GM23338 (cell line): ENCODE measurements at regions not wholly inside any gene's neighbourhood (a gene's known extent, or its start where the extent isn't known, plus 50 kb on each side); places are given as distances from the start of the nearest gene placed in this dataset.

Experiments used
- ATAC-seq: fragments of 200-7000 bp; cut with Tn5 transposase; 3 replicates; pipeline ENCODE4 v1.9.1; 2020
- DNase-seq: peaks from one replicate; pipeline ENCODE4 v3.0.0-alpha.2; 2015; ENCODE audit warnings: low spot score
- H2AFZ ChIP-seq: fragments of 200-600 bp; sonication (generic); 2 replicates; pipeline ENCODE4 v1.8.0; 2016; ENCODE audit warnings: antibody characterized with exemption, mild to moderate bottlenecking, moderate library complexity
- H3F3A ChIP-seq: fragments of 200-600 bp; sonication (generic); replicated peaks from 2 replicates; pipeline ENCODE4 v1.8.0; 2017; ENCODE audit warnings: antibody characterized with exemption, mixed run types, low read depth
- H3K27ac ChIP-seq: fragments of 200-600 bp; sonication (generic); 2 replicates; pipeline ENCODE4 v1.6.1; 2016; ENCODE audit warnings: low read depth
- H3K27me3 ChIP-seq: fragments of 200-600 bp; sonication (generic); 2 replicates; pipeline ENCODE4 v1.8.0; 2016; ENCODE audit warnings: mild to moderate bottlenecking, mixed run types, moderate library complexity; ENCODE audit not compliant: insufficient read depth
- H3K36me3 ChIP-seq: fragments of 200-600 bp; sonication (generic); 2 replicates; pipeline ENCODE4 v1.8.0; 2016; ENCODE audit warnings: mild to moderate bottlenecking; ENCODE audit not compliant: insufficient read depth
- H3K4me1 ChIP-seq: fragments of 200-600 bp; sonication (generic); 2 replicates; pipeline ENCODE4 v1.8.0; 2016; ENCODE audit warnings: mild to moderate bottlenecking, moderate library complexity; ENCODE audit not compliant: insufficient read depth
- H3K4me2 ChIP-seq: fragments of 200-600 bp; sonication (generic); 2 replicates; pipeline ENCODE4 v1.7.1; 2017; ENCODE audit warnings: mixed run types
- H3K4me3 ChIP-seq: fragments of 200-600 bp; sonication (generic); 2 replicates; pipeline ENCODE4 v1.6.1; 2016; ENCODE audit warnings: mixed run types
- H3K79me2 ChIP-seq: fragments of 200-600 bp; sonication (generic); replicated peaks from 2 replicates; pipeline ENCODE4 v1.8.0; 2017; ENCODE audit warnings: mild to moderate bottlenecking; ENCODE audit not compliant: insufficient read depth
- H3K9me2 ChIP-seq: fragments of 200-600 bp; sonication (generic); 2 replicates; pipeline ENCODE4 v1.8.0; 2017; ENCODE audit not compliant: insufficient read depth
- H4K20me1 ChIP-seq: fragments of 200-600 bp; sonication (generic); replicated peaks from 2 replicates; pipeline ENCODE4 v1.8.0; 2017; ENCODE audit warnings: mild to moderate bottlenecking; ENCODE audit not compliant: insufficient read depth
- H3K27ac Mint-ChIP-seq: 2 replicates; pipeline ENCODE4 v1.8.0; 2020; ENCODE audit warnings: inconsistent platforms, mild to moderate bottlenecking, moderate library complexity, mixed read lengths
- H3K27me3 Mint-ChIP-seq: 3 replicates; pipeline ENCODE4 v1.8.0; 2022; ENCODE audit warnings: low read depth, mild to moderate bottlenecking, moderate library complexity, mixed read lengths, inconsistent platforms; ENCODE audit not compliant: insufficient read depth, poor library complexity
- H3K36me3 Mint-ChIP-seq: 3 replicates; pipeline ENCODE4 v1.8.0; 2021; ENCODE audit warnings: low read depth, mild to moderate bottlenecking, inconsistent platforms, moderate library complexity, mixed read lengths
- H3K4me1 Mint-ChIP-seq: 3 replicates; pipeline ENCODE4 v1.8.0; 2020; ENCODE audit warnings: mild to moderate bottlenecking, inconsistent platforms, mixed read lengths
- H3K4me3 Mint-ChIP-seq: 3 replicates; pipeline ENCODE4 v1.8.0; 2021; ENCODE audit warnings: moderate library complexity, mild to moderate bottlenecking, inconsistent platforms, mixed read lengths
- H3K9me3 Mint-ChIP-seq: 3 replicates; pipeline ENCODE4 v1.8.0; 2020; ENCODE audit warnings: moderate library complexity, mild to moderate bottlenecking, inconsistent platforms, mixed read lengths
- CREB1 ChIP-seq: fragments of 250-450 bp; sonication (Bioruptor Pico); IDR thresholded peaks from 2 replicates; pipeline ENCODE4 v1.5.0; 2020; ENCODE audit warnings: low read depth, mild to moderate bottlenecking, moderate library complexity
- EZH2 ChIP-seq: fragments of 200-600 bp; sonication (generic); IDR thresholded peaks from one replicate; pipeline ENCODE4 v1.8.0; 2017; ENCODE audit warnings: antibody characterized with exemption, mild to moderate bottlenecking, low read depth; ENCODE audit not compliant: unreplicated experiment
- EZH2phosphoT487 ChIP-seq: fragments of 200-600 bp; sonication (generic); IDR thresholded peaks from one replicate; pipeline ENCODE4 v1.8.1; 2018; ENCODE audit warnings: antibody characterized with exemption; ENCODE audit not compliant: unreplicated experiment
- JUNB ChIP-seq: IDR thresholded peaks from one replicate; pipeline ENCODE4 v1.6.1; 2016; ENCODE audit warnings: antibody characterized with exemption; ENCODE audit not compliant: unreplicated experiment
- NANOG ChIP-seq: IDR thresholded peaks from 2 replicates; pipeline ENCODE4 v1.6.1; 2016; ENCODE audit warnings: antibody characterized with exemption, borderline replicate concordance
- POLR2AphosphoS5 ChIP-seq: IDR thresholded peaks from 2 replicates; pipeline ENCODE4 v1.6.1; 2016; ENCODE audit warnings: antibody characterized with exemption, low read depth
- STAT1 ChIP-seq: IDR thresholded peaks from one replicate; pipeline ENCODE4 v1.6.1; 2016; ENCODE audit warnings: antibody characterized with exemption; ENCODE audit not compliant: unreplicated experiment
- ZNF114 ChIP-seq: fragments of 250-450 bp; sonication (Bioruptor Pico); IDR thresholded peaks from 2 replicates; pipeline ENCODE4 v1.5.0; 2020; ENCODE audit warnings: mild to moderate bottlenecking, moderate library complexity
- ZNF331 ChIP-seq: fragments of 250-450 bp; sonication (Bioruptor Pico); IDR thresholded peaks from 2 replicates; pipeline ENCODE4 v1.5.0; 2020; ENCODE audit warnings: low read depth, mild to moderate bottlenecking, moderate library complexity
- ZNF462 ChIP-seq: fragments of 250-450 bp; sonication (Bioruptor Pico); IDR thresholded peaks from 2 replicates; pipeline ENCODE4 v1.5.0; 2020; ENCODE audit warnings: mild to moderate bottlenecking, moderate library complexity
- TF ChIP-seq, protein P1 (sequence below): IDR thresholded peaks from one replicate; pipeline ENCODE4 v1.6.1; 2018; ENCODE audit warnings: antibody characterized with exemption; ENCODE audit not compliant: unreplicated experiment
- TF ChIP-seq, protein P2 (sequence below): IDR thresholded peaks from 2 replicates; pipeline ENCODE4 v1.6.1; 2016; ENCODE audit warnings: antibody characterized with exemption
- TF ChIP-seq, protein P3 (sequence below), 2 experiments: fragments of 200-600 bp in 1 of 2; sonication (generic) in 1 of 2; conservative IDR thresholded peaks; 2 replicates each; pipeline versions ENCODE4 v1.5.1 to v1.6.1; 2016 to 2017; ENCODE audit warnings: antibody characterized with exemption in 2 of 2, low read depth in 2 of 2, mild to moderate bottlenecking in 2 of 2, moderate library complexity in 1 of 2

DNA sequence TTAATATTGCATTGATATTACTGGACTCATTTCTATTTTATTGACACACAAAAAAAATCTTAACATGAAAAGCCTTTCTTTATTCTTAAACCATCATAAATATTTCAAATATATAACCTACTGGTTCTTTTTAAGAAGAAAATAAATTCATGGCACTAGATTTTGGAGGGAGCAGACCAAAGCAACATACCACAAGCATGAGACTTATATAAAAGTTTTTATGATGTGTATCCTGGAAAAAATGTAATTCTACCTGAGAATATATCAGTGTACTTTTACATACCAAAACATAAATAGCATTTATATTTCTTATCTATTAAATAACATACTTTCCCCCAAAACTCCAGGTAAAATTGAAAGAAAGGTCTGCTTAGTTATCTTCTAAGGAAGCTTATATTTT, 508.2 kb upstream of the SEMA3D start:
- DNase-seq (no peak), ATAC-seq (no peak)
- Histone ChIP-seq H3K4me1 (no peaks in the 10 kb centered on the region), H3K79me2 (no peaks in the 10 kb centered on the region), H3K4me3 (no peak overlapping the region), H3K27me3 (no peaks in the 10 kb centered on the region), H2AFZ (no peak overlapping the region), H3K36me3 (no peaks in the 10 kb centered on the region), H4K20me1 (no peaks in the 10 kb centered on the region), H3F3A (no peaks in the 10 kb centered on the region), H3K4me2 (no peak overlapping the region), H3K27ac (no peak overlapping the region), H3K9me2 (no peaks in the 10 kb centered on the region)
- no peaks in the 10 kb centered on the region for H3K9me3 Mint-ChIP-seq
- H3K36me3 Mint-ChIP-seq = no peaks in the 10 kb centered on the region
- TF ChIP-seq ZNF462 (CRISPR knock-in tag) (no peak), NANOG (no peak), JUNB (no peak), ZNF331 (CRISPR knock-in tag) (no peak), STAT1 (no peak), CREB1 (CRISPR knock-in tag) (no peak), ZNF114 (no peak), EZH2 (no peak), EZH2phosphoT487 (no peak), POLR2AphosphoS5 (no peak)
- TF ChIP-seq, protein P1, sequence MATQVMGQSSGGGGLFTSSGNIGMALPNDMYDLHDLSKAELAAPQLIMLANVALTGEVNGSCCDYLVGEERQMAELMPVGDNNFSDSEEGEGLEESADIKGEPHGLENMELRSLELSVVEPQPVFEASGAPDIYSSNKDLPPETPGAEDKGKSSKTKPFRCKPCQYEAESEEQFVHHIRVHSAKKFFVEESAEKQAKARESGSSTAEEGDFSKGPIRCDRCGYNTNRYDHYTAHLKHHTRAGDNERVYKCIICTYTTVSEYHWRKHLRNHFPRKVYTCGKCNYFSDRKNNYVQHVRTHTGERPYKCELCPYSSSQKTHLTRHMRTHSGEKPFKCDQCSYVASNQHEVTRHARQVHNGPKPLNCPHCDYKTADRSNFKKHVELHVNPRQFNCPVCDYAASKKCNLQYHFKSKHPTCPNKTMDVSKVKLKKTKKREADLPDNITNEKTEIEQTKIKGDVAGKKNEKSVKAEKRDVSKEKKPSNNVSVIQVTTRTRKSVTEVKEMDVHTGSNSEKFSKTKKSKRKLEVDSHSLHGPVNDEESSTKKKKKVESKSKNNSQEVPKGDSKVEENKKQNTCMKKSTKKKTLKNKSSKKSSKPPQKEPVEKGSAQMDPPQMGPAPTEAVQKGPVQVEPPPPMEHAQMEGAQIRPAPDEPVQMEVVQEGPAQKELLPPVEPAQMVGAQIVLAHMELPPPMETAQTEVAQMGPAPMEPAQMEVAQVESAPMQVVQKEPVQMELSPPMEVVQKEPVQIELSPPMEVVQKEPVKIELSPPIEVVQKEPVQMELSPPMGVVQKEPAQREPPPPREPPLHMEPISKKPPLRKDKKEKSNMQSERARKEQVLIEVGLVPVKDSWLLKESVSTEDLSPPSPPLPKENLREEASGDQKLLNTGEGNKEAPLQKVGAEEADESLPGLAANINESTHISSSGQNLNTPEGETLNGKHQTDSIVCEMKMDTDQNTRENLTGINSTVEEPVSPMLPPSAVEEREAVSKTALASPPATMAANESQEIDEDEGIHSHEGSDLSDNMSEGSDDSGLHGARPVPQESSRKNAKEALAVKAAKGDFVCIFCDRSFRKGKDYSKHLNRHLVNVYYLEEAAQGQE = no peak
- TF ChIP-seq, protein P2, sequence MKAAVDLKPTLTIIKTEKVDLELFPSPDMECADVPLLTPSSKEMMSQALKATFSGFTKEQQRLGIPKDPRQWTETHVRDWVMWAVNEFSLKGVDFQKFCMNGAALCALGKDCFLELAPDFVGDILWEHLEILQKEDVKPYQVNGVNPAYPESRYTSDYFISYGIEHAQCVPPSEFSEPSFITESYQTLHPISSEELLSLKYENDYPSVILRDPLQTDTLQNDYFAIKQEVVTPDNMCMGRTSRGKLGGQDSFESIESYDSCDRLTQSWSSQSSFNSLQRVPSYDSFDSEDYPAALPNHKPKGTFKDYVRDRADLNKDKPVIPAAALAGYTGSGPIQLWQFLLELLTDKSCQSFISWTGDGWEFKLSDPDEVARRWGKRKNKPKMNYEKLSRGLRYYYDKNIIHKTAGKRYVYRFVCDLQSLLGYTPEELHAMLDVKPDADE = no peak
- TF ChIP-seq, protein P3, sequence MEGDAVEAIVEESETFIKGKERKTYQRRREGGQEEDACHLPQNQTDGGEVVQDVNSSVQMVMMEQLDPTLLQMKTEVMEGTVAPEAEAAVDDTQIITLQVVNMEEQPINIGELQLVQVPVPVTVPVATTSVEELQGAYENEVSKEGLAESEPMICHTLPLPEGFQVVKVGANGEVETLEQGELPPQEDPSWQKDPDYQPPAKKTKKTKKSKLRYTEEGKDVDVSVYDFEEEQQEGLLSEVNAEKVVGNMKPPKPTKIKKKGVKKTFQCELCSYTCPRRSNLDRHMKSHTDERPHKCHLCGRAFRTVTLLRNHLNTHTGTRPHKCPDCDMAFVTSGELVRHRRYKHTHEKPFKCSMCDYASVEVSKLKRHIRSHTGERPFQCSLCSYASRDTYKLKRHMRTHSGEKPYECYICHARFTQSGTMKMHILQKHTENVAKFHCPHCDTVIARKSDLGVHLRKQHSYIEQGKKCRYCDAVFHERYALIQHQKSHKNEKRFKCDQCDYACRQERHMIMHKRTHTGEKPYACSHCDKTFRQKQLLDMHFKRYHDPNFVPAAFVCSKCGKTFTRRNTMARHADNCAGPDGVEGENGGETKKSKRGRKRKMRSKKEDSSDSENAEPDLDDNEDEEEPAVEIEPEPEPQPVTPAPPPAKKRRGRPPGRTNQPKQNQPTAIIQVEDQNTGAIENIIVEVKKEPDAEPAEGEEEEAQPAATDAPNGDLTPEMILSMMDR (conservative IDR thresholded peaks at IDR 0.05; ENCODE audit: low read depth in 2 of 2) = no peak
- H3K4me1 Mint-ChIP-seq = no peaks in the 10 kb centered on the region
- no peaks in the 10 kb centered on the region for H3K27me3 Mint-ChIP-seq
- no peak overlapping the region for H3K27ac Mint-ChIP-seq
- H3K4me3 Mint-ChIP-seq = no peak overlapping the region
